GM19467 (cell line): ENCODE measurements at regions not wholly inside any gene's neighbourhood (a gene's known extent, or its start where the extent isn't known, plus 50 kb on each side); places are given as distances from the start of the nearest gene placed in this dataset.
"Not testable (repeated sequence)": the region's sequence is repeated elsewhere in the genome, so short reads cannot be mapped to it uniquely, and the experiment has no call there.

ENCODE experiments used
- ATAC-seq: cut with Tn5 transposase; IDR thresholded peaks from one replicate; pipeline ENCODE4 v1.9.1; 2021; ENCODE audit warnings: mild to moderate bottlenecking, moderate library complexity; ENCODE audit not compliant: unreplicated experiment

DNA sequence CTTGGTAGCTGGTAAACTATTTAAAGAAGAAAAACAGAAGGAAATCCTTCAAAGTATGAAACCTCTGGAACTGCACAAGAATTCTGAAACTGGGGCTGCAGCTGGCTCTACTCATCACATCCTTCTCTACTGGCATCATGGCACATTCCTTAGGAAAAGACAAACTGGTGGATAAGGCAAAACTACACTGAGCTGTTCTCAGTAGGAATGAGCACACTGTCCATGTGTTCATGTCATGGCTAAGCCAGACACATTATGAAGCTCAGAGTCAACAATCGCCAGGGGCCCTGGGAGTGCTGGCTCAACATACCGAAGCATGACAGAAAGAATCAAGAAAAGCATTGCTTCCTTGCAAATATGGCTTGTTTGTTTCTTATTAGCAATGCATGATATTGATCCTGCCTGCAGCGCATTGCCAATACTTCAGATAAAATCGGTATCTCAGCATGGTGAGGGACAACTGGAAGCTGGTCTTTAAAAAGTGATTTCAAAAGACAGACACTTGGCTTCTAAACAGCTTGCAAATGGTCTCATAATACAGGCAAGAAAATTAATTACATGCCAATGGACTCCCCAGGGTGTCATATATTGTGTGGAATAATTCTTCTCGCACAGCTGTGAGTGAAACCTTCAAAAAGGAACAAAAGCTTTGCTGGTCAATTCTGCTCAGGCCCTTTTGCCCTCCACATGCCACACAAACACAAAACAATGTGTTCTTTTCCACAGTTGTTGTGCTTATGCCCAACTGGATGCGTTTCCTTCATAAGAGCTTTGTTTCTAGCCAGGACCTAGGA, 300.2 kb upstream of the VCX start:
- no peak for ATAC-seq

DNA sequence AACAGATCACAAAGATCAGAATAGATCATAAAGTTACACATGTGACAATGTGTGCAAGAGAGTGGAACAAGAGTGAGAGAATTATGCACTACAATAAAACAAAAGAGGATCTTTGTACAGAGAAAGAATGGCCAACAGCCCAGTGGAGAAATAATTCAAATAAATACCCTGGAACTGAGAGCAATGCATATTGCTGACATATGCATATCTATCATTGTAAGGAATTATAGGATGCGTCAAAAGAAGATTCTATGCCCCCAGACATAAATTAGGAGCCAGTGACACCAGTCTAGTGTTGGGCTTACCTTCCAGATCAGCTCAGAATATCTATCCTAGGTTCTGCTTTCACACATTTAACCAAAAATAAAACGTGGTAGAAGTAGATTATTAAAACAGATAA, 320.1 kb upstream of the VCX start:
- no peak for ATAC-seq

- ATAC-seq = no peak
These were observed 327.1 kb upstream of the VCX start for GRCh38 chrX:7515681-7516413.

- no peak for ATAC-seq
These were observed 327.9 kb upstream of the VCX start for GRCh38 chrX:7514871-7515599.

- ATAC-seq = no peak
These were observed 330.1 kb upstream of the VCX start for GRCh38 chrX:7512845-7513244.

GRCh38 chrX:7503251-7503650, 339.7 kb upstream of the VCX start:
- no peak for ATAC-seq

GRCh38 chrX:7500386-7500785, 342.6 kb upstream of the VCX start:
- no peak for ATAC-seq

DNA sequence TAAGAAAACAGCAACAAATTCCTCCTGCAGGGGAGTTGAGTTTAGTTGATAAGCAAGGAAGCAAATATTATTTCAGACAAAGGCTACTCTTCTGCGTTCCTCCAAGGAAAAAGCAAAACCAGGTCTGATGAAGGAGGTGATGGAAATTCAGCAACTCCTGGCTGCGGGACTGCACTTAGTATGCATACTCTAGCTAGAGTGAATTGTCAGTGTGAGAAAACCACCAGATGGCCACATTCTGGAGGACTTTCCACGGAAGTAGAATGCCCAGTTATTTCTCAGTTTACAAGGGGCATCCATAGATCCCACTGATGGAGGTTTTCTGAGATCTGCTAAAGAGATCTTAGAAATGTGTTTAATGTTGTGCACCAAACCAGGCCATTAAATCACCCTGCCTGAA, 338.6 kb upstream of the PUDP start:
- ATAC-seq = no peak

- ATAC-seq = no peak
These were observed 337.1 kb upstream of the PUDP start for GRCh38 chrX:7485061-7485460.

GRCh38 chrX:7480721-7481120, 332.8 kb upstream of the PUDP start:
- no peak for ATAC-seq

DNA sequence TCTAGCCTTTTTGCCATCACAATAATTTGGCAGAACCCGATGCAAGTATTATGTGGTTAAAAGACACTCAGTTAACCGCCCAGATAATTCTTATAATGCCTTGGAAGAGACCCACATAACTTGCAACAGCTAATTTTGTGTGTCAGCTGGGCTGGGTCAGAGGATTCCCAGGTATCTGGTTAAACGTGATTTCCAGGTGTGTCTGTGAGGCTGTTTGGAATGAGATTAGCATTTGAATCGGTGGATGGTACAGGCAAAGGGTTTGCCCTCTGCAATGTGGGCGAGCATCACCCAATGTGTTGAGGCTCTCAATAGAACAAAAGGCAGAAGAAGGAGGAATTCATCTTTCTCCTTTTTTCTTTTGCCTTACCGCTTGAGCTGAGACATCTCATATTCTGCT, 314.2 kb upstream of the PUDP start:
- no peak for ATAC-seq

- not testable (repeated sequence) for ATAC-seq
These were observed 313.1 kb upstream of the PUDP start for GRCh38 chrX:7461051-7461450.

- no peak for ATAC-seq
These were observed 300.0 kb upstream of the PUDP start for GRCh38 chrX:7447801-7448499.

GRCh38 chrX:7446815-7447214, 298.9 kb upstream of the PUDP start:
- ATAC-seq = no peak

DNA sequence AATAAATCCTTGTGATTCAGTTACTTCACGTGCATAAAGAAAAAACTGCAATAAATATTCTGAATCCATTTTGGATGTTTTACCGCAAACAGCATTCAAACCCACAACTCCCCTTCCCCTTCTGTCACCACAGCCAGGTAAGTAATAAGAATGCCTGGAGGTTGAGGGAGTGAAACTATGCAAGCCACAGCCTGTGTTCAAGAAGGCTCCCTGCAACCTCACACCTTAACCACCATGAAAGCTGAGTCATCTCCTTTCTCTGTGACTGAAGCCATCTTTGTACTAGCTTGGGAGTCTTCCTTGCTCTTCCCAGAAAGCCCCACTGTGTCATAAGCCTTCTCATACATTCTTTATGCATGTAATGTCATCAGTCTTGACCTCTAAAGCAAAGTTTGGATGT, 297.0 kb upstream of the PUDP start:
- peak; percentile 97 for ATAC-seq

- no peak for ATAC-seq
These were observed 293.6 kb upstream of the PUDP start for GRCh38 chrX:7441586-7441985.

DNA sequence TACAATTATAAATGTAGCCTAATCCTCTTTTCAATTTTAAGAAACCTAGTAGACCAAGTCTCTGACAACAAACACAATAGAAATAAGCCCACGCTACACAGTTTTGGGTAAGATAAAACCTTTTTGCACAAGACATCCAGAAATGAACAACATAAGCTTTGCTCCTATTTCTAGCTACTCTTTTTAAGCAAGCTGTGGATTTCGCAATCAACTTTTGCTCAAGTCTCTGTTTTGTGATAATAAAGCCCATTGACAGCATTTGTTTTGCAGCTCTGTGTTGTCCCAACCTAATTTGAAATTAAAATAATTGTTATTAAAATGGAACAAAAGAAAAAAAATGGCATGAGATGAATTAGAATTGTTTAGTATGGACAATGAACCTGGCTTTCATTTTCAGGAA, 287.9 kb upstream of the PUDP start:
- ATAC-seq = no peak

- no peak for ATAC-seq
These were observed 284.9 kb upstream of the PUDP start for GRCh38 chrX:7432901-7433300.

DNA sequence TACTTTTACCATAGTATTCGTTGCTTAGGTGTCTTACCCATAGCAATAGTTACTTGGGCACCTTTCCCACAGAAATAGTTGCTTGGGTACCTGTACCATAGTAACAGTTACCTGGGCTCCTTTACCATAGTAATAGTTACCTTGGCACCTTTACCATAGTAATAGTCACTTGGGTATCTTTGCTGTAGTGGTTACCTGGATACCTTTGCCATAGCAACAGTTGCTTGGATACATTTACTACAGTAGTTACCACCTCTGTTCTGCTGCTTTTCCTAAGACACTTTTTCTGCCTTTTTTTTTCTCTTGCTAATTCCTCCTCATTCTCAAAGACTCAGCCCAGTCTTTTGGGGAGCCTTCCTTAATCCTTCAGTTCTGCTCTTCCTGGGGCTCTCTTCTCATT, 272.8 kb upstream of the PUDP start:
- no peak for ATAC-seq

- ATAC-seq = no peak
These were observed 266.8 kb upstream of the PUDP start for GRCh38 chrX:7414753-7415152.

DNA sequence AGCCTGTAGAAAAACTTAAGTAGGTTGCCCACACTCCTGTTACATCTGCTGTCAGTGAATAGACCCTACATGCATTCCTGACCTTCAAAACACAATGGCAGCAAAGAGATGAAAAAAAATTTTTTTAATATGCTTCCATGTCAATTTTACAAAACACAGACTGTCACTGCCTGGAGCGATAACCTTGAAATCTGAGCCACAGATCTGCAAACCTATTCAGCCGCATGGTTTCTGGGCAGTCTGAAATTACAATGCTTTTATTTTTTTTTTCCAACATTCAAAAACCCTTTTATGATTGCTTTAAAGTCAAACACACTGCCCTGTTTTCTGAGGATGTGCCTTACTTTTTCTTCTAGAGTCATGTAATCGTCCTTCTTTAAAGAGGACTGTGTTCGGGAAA, 264.9 kb upstream of the PUDP start:
- no peak for ATAC-seq
